ENCODE measurements at regions not wholly inside any gene's neighbourhood (a gene's known extent, or its start where the extent isn't known, plus 50 kb on each side); places are given as distances from the start of the nearest gene placed in this dataset.

DNA sequence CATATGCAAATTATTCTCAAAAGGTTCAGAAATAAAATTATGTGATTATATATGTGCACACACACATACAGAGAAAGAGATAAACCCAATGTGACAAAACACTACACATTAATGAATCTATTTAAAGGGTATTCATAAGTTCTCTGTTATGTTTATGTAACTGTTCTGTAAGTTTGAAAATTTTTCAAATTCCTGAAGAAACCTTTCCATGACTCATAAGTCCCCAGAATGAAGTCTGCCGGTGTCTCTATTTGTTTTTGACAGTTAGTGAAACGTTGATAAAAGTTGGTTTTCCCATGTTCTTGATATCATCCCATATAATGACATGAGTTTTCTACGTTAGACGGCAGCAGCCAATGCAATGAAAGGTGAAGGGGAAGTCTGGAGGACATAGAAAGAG, 199.5 kb upstream of the PUM3 start:
- no peaks in the 10 kb centered on the region for H3K36me3 Mint-ChIP-seq
- Histone ChIP-seq H4K20me1 (ENCODE audit: low read depth) (no peaks in the 10 kb centered on the region), H2AFZ (replicated peaks) (no peak overlapping the region), H3K4me1 (no peaks in the 10 kb centered on the region), H3K9ac (no peak overlapping the region), H3K36me3 (no peaks in the 10 kb centered on the region), H3K79me2 (ENCODE audit: low read depth) (no peaks in the 10 kb centered on the region), H3K27me3 (no peaks in the 10 kb centered on the region), H3F3A (ENCODE audit: low read depth) (peaks cover 7% of the 10 kb centered on the region), H3K4me3 (no peak overlapping the region), H3K9me3 (ENCODE audit: low read depth) (no peaks in the 10 kb centered on the region), H3K27ac (no peak overlapping the region), H3K4me2 (no peak overlapping the region)
- H3K27ac Mint-ChIP-seq = no peak overlapping the region
- TF ChIP-seq EZH2 (IDR thresholded peaks at IDR 0.05) (no peak), EZH2phosphoT487 (IDR thresholded peaks at IDR 0.05) (no peak)
- TF ChIP-seq, protein P1, sequence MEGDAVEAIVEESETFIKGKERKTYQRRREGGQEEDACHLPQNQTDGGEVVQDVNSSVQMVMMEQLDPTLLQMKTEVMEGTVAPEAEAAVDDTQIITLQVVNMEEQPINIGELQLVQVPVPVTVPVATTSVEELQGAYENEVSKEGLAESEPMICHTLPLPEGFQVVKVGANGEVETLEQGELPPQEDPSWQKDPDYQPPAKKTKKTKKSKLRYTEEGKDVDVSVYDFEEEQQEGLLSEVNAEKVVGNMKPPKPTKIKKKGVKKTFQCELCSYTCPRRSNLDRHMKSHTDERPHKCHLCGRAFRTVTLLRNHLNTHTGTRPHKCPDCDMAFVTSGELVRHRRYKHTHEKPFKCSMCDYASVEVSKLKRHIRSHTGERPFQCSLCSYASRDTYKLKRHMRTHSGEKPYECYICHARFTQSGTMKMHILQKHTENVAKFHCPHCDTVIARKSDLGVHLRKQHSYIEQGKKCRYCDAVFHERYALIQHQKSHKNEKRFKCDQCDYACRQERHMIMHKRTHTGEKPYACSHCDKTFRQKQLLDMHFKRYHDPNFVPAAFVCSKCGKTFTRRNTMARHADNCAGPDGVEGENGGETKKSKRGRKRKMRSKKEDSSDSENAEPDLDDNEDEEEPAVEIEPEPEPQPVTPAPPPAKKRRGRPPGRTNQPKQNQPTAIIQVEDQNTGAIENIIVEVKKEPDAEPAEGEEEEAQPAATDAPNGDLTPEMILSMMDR (IDR thresholded peaks at IDR 0.05) = no peak
- H3K9me3 Mint-ChIP-seq = no peaks in the 10 kb centered on the region
- DNase-seq (ENCODE audit: low spot score) = no peak
- H3K27me3 Mint-ChIP-seq (ENCODE audit: insufficient read depth, low read depth) = no peaks in the 10 kb centered on the region
- no peaks in the 10 kb centered on the region for H3K4me1 Mint-ChIP-seq
- H3K4me3 Mint-ChIP-seq = no peak overlapping the region

DNA sequence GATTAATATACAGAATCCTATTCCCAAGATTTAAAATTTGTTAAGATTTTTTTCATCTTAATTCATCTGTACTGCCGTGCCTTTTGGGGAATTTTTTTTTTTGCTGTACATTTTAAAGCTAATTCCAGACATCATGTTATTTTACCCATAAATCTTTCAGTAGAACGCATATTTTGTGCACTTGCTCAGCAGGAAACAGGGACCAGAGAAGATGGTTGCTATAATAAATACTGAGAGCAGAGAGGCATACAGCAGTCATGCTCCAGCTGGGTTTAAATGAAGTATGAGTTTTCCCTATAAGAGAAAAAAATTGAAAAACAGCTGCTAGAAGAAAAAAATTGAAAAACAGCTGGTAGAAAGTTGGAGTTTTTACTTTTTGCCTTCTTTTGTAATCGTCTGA, 196.9 kb upstream of the PUM3 start:
- Mint-ChIP-seq H3K4me1 (no peaks in the 10 kb centered on the region), H3K27me3 (ENCODE audit: insufficient read depth, low read depth) (no peaks in the 10 kb centered on the region), H3K36me3 (no peaks in the 10 kb centered on the region), H3K27ac (no peak overlapping the region), H3K9me3 (no peaks in the 10 kb centered on the region), H3K4me3 (no peak overlapping the region)
- Histone ChIP-seq H3K36me3 (no peaks in the 10 kb centered on the region), H3K79me2 (ENCODE audit: low read depth) (no peaks in the 10 kb centered on the region), H3K27ac (no peak overlapping the region), H3K4me2 (no peak overlapping the region), H3K9me3 (ENCODE audit: low read depth) (no peaks in the 10 kb centered on the region), H4K20me1 (ENCODE audit: low read depth) (no peaks in the 10 kb centered on the region), H3F3A (ENCODE audit: low read depth) (peaks cover 7% of the 10 kb centered on the region), H3K4me3 (no peak overlapping the region), H3K27me3 (no peaks in the 10 kb centered on the region), H2AFZ (replicated peaks) (no peak overlapping the region), H3K4me1 (no peaks in the 10 kb centered on the region), H3K9ac (no peak overlapping the region)
- TF ChIP-seq, protein P1 (IDR thresholded peaks at IDR 0.05) = no peak
- TF ChIP-seq EZH2phosphoT487 (IDR thresholded peaks at IDR 0.05) (no peak), EZH2 (IDR thresholded peaks at IDR 0.05) (no peak)
- DNase-seq (ENCODE audit: low spot score) = no peak

DNA sequence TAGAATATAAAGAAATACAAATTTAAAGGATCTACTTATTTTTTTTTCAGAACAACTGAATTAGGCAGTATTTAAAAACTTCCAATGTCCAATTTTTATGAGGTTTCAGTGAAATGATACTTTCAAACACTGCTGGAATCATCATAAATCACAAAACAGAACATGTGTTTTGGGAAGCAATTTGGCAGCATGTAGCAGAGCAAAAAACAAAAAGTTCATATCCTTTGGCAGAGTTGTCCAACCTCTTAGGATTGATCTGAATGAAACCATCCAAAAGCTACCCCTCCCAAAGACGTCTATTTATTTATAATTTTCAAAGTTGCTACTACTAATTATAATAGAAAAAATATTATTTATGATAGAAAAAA, 192.4 kb upstream of the PUM3 start:
- Histone ChIP-seq H3K79me2 (ENCODE audit: low read depth) (no peaks in the 10 kb centered on the region), H3K27ac (no peak overlapping the region), H2AFZ (replicated peaks) (no peak overlapping the region), H3K9me3 (ENCODE audit: low read depth) (no peaks in the 10 kb centered on the region), H3K27me3 (no peaks in the 10 kb centered on the region), H3K9ac (no peak overlapping the region), H3K4me2 (no peak overlapping the region), H3K4me1 (no peaks in the 10 kb centered on the region), H3K36me3 (no peaks in the 10 kb centered on the region), H3K4me3 (no peak overlapping the region), H3F3A (ENCODE audit: low read depth) (peaks cover 7% of the 10 kb centered on the region), H4K20me1 (ENCODE audit: low read depth) (no peaks in the 10 kb centered on the region)
- no peaks in the 10 kb centered on the region for H3K27me3 Mint-ChIP-seq (ENCODE audit: insufficient read depth, low read depth)
- no peaks in the 10 kb centered on the region for H3K36me3 Mint-ChIP-seq
- H3K4me3 Mint-ChIP-seq = no peak overlapping the region
- TF ChIP-seq EZH2 (IDR thresholded peaks at IDR 0.05) (no peak), EZH2phosphoT487 (IDR thresholded peaks at IDR 0.05) (no peak)
- TF ChIP-seq, protein P1 (IDR thresholded peaks at IDR 0.05) = no peak
- H3K27ac Mint-ChIP-seq = no peak overlapping the region
- no peaks in the 10 kb centered on the region for H3K9me3 Mint-ChIP-seq
- DNase-seq (ENCODE audit: low spot score) = no peak
- H3K4me1 Mint-ChIP-seq = no peaks in the 10 kb centered on the region
